ENCODE measurements at regions not wholly inside any gene's neighbourhood (a gene's known extent, or its start where the extent isn't known, plus 50 kb on each side); places are given as distances from the start of the nearest gene placed in this dataset.

GRCh38 chr1:82948386-82948785 lies 1050.5 kb downstream of the TTLL7 start:
- no peak for TF ChIP-seq POLR2AphosphoS5 (IDR thresholded peaks at IDR 0.05; ENCODE audit: low read depth, low read length)
- TF ChIP-seq TAF1 (IDR thresholded peaks at IDR 0.05; ENCODE audit: borderline replicate concordance, low read depth, low read length), result no peak
- TF ChIP-seq POLR2A (IDR thresholded peaks at IDR 0.05; ENCODE audit: low read depth, low read length), result no peak
